ENCODE measurements at regions not wholly inside any gene's neighbourhood (a gene's known extent, or its start where the extent isn't known, plus 50 kb on each side); places are given as distances from the start of the nearest gene placed in this dataset.

DNA sequence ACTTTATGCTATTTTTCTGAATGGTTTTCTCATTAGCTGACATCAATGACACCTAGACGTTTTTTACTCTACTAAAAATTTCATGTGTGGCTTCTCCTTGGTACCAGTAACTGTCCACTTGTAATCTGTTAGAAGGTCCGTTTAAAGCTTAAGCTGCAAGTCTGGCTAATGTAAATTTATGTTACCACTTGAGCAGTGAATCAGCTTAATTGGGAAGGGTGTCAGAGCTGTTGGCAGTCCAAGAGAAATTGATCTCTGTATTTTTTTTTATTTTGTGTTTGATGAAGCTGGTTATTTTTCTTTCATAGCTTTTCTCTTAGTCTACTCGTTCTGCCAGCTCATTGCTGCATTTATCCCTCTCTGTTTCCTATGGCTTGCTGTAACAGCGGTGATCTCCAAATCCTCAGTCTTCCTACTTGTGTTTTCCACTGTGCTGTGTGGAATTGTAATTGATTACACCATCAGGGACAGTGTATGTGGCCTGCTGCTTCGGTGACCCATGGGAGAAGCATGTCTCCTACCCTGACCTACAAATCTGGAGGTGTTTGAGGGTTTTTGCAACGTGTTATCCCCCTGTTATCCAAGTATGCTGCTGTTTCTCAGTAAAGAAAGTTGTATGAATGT, 724.2 kb upstream of the REG3G start:
- no peaks in the 10 kb centered on the region for H3K27me3 ChIP-seq (ENCODE audit: control insufficient read depth in 3 of 3, insufficient read depth in 3 of 3, low read length in 3 of 3)
- no peak overlapping the region for H3K4me3 ChIP-seq (ENCODE audit: low read depth in 1 of 3, low read length in 3 of 3)
- no peaks in the 10 kb centered on the region for H3K9me3 ChIP-seq (ENCODE audit: control insufficient read depth in 2 of 2, insufficient read depth in 1 of 2, low read depth in 1 of 2, low read length in 1 of 2)
- H3K27ac ChIP-seq (ENCODE audit: low read depth in 1 of 3, low read length in 2 of 3) = no peak overlapping the region
- WGBS, 3 donors = 37 to 45% (median 44%) methylated on average over 6 of the region's 6 CpGs
- no peaks in the 10 kb centered on the region for H3K4me1 ChIP-seq (ENCODE audit: control insufficient read depth in 3 of 3, insufficient read depth in 2 of 3, low read depth in 1 of 3, low read length in 2 of 3)
- FAIRE-seq (no peak), DNase-seq (no peak)
- no peaks in the 10 kb centered on the region for H3K36me3 ChIP-seq (ENCODE audit: control insufficient read depth in 3 of 3, insufficient read depth in 2 of 3, low read depth in 1 of 3, low read length in 3 of 3)

DNA sequence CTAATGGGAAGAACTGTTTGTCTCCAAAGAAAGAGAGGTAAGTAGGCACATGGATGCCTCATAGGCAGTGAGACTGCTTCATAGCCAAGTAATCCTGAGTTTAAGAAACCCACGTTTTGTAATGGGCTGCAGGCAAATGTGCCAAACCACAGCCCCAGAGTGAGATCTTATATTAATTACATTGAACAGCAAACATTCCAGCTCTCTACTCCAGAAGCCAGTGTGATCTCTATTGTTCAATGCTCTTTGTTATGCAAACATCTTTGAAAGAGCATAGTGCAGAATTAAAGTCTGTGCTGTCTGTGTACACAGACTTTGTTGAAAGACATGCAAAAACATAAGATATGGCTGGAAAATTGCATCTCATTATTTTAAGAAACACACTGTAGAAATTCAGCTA, 720.8 kb upstream of the REG3G start:
- Histone ChIP-seq H3K36me3 (ENCODE audit: control insufficient read depth in 3 of 3, insufficient read depth in 2 of 3, low read depth in 1 of 3, low read length in 3 of 3) (no peaks in the 10 kb centered on the region), H3K4me1 (ENCODE audit: control insufficient read depth in 3 of 3, insufficient read depth in 2 of 3, low read depth in 1 of 3, low read length in 2 of 3) (no peaks in the 10 kb centered on the region), H3K27me3 (ENCODE audit: control insufficient read depth in 3 of 3, insufficient read depth in 3 of 3, low read length in 3 of 3) (no peaks in the 10 kb centered on the region), H3K4me3 (ENCODE audit: low read depth in 1 of 3, low read length in 3 of 3) (no peak overlapping the region), H3K27ac (ENCODE audit: low read depth in 1 of 3, low read length in 2 of 3) (no peak overlapping the region), H3K9me3 (ENCODE audit: control insufficient read depth in 2 of 2, insufficient read depth in 1 of 2, low read depth in 1 of 2, low read length in 1 of 2) (no peaks in the 10 kb centered on the region)
- FAIRE-seq (no peak), DNase-seq (no peak)
- WGBS, 3 donors = 9 to 20% (median 15%) methylated on average over 1 of the region's 1 CpG

DNA sequence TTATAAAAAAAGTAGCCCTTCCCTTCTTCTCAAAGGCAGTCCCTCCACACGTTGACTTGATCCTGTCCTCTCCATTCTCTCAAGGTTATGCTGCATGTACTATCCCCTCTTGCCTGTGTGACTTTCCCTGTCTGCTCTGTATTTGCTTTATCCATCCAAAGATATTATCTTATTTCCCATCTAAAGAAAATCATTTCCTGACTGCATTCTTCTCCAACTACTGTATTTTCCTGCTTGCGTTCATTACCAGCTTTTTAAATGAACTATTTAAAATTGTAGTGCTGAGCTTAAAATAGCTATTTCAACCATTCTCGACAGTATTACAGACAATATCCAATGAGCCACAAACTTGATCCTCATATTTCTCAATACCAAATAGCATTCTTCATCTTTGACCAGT, 716.0 kb upstream of the REG3G start:
- H3K36me3 ChIP-seq (ENCODE audit: control insufficient read depth in 3 of 3, insufficient read depth in 2 of 3, low read depth in 1 of 3, low read length in 3 of 3) = no peaks in the 10 kb centered on the region
- H3K27me3 ChIP-seq (ENCODE audit: control insufficient read depth in 3 of 3, insufficient read depth in 3 of 3, low read length in 3 of 3) = no peaks in the 10 kb centered on the region
- 50 to 66% (median 53%) methylated on average over 3 of the region's 3 CpGs for WGBS, 3 donors
- no peaks in the 10 kb centered on the region for H3K9me3 ChIP-seq (ENCODE audit: control insufficient read depth in 2 of 2, insufficient read depth in 1 of 2, low read depth in 1 of 2, low read length in 1 of 2)
- H3K27ac ChIP-seq (ENCODE audit: low read depth in 1 of 3, low read length in 2 of 3) = no peak overlapping the region
- no peaks in the 10 kb centered on the region for H3K4me1 ChIP-seq (ENCODE audit: control insufficient read depth in 3 of 3, insufficient read depth in 2 of 3, low read depth in 1 of 3, low read length in 2 of 3)
- no peak for FAIRE-seq
- no peak for DNase-seq
- no peak overlapping the region for H3K4me3 ChIP-seq (ENCODE audit: low read depth in 1 of 3, low read length in 3 of 3)

DNA sequence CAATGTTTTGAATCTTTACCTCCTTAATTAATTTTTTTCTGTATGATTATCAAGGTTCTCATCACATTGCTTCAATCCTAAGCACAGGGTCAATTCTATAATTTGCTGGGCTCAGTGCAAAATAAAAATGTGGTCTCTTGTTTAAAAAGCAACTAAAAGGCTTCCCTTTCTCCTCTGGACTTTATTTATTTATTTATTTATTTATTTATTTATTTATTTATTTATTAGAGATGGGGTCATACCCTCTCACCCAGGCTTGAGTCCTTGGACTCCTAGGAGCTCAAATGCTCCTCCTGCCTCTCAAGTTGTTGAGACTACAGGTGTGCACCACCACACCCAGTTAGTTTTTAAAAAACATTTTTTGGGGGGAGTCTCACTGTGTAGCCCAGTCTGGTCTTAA, 710.1 kb upstream of the REG3G start:
- H3K9me3 ChIP-seq (ENCODE audit: control insufficient read depth in 2 of 2, insufficient read depth in 1 of 2, low read depth in 1 of 2, low read length in 1 of 2) = no peaks in the 10 kb centered on the region
- H3K27ac ChIP-seq (ENCODE audit: low read depth in 1 of 3, low read length in 2 of 3) = no peak overlapping the region
- no peaks in the 10 kb centered on the region for H3K27me3 ChIP-seq (ENCODE audit: control insufficient read depth in 3 of 3, insufficient read depth in 3 of 3, low read length in 3 of 3)
- no peak for DNase-seq
- no peak for FAIRE-seq
- H3K4me3 ChIP-seq (ENCODE audit: low read depth in 1 of 3, low read length in 3 of 3) = no peak overlapping the region
- H3K4me1 ChIP-seq (ENCODE audit: control insufficient read depth in 3 of 3, insufficient read depth in 2 of 3, low read depth in 1 of 3, low read length in 2 of 3) = no peaks in the 10 kb centered on the region
- H3K36me3 ChIP-seq (ENCODE audit: control insufficient read depth in 3 of 3, insufficient read depth in 2 of 3, low read depth in 1 of 3, low read length in 3 of 3) = no peaks in the 10 kb centered on the region

DNA sequence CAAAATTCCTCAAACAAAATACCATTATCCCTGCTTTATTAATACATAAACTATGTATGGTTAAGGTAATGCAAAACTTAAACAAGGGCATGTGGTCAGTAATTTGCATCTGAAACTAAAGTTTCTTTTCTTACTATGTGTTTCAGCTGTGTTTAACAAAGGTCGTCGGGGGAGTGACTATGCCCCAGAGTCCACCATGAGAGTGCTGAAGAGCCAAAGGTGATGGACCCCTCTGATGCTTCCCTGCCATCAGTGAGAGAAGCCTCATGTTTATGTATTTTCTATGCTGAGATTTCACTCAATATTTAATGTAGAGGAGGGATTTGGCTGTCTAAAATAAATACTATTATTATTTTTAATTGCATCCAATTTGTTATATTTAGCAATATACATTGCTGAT, 707.2 kb upstream of the REG3G start:
- Histone ChIP-seq H3K9me3 (ENCODE audit: control insufficient read depth in 2 of 2, insufficient read depth in 1 of 2, low read depth in 1 of 2, low read length in 1 of 2) (no peaks in the 10 kb centered on the region), H3K36me3 (ENCODE audit: control insufficient read depth in 3 of 3, insufficient read depth in 2 of 3, low read depth in 1 of 3, low read length in 3 of 3) (no peaks in the 10 kb centered on the region), H3K4me1 (ENCODE audit: control insufficient read depth in 3 of 3, insufficient read depth in 2 of 3, low read depth in 1 of 3, low read length in 2 of 3) (no peaks in the 10 kb centered on the region), H3K27me3 (ENCODE audit: control insufficient read depth in 3 of 3, insufficient read depth in 3 of 3, low read length in 3 of 3) (no peaks in the 10 kb centered on the region), H3K27ac (ENCODE audit: low read depth in 1 of 3, low read length in 2 of 3) (no peak overlapping the region), H3K4me3 (ENCODE audit: low read depth in 1 of 3, low read length in 3 of 3) (no peak overlapping the region)
- DNase-seq = no peak
- 71 to 76% (median 72%) methylated on average over 2 of the region's 2 CpGs for WGBS, 3 donors
- no peak for FAIRE-seq

DNA sequence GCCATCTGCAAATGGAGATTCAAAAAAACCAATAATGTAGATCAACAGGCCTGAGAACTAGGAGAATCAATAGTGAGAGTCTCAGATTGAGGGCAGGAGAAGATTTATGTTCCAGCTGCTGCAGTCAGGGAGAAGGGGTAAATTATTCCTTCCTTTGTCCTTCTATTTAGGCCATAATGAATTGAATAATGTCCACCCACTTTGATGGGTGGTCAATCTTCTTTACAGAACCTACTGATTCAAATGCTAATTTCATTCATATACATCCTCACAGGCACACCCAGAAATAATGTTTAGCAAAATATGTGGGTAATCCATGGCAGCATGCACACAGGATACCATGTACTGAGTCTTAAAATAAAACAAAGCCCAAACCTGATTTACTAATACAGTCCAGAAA, 695.3 kb upstream of the REG3G start:
- H3K9me3 ChIP-seq (ENCODE audit: control insufficient read depth in 2 of 2, insufficient read depth in 1 of 2, low read depth in 1 of 2, low read length in 1 of 2) = no peaks in the 10 kb centered on the region
- no peak for DNase-seq
- H3K27ac ChIP-seq (ENCODE audit: low read depth in 1 of 3, low read length in 2 of 3) = no peak overlapping the region
- no peaks in the 10 kb centered on the region for H3K27me3 ChIP-seq (ENCODE audit: control insufficient read depth in 3 of 3, insufficient read depth in 3 of 3, low read length in 3 of 3)
- no peaks in the 10 kb centered on the region for H3K4me1 ChIP-seq (ENCODE audit: control insufficient read depth in 3 of 3, insufficient read depth in 2 of 3, low read depth in 1 of 3, low read length in 2 of 3)
- FAIRE-seq = no peak
- H3K4me3 ChIP-seq (ENCODE audit: low read depth in 1 of 3, low read length in 3 of 3) = no peak overlapping the region
- no peaks in the 10 kb centered on the region for H3K36me3 ChIP-seq (ENCODE audit: control insufficient read depth in 3 of 3, insufficient read depth in 2 of 3, low read depth in 1 of 3, low read length in 3 of 3)

DNA sequence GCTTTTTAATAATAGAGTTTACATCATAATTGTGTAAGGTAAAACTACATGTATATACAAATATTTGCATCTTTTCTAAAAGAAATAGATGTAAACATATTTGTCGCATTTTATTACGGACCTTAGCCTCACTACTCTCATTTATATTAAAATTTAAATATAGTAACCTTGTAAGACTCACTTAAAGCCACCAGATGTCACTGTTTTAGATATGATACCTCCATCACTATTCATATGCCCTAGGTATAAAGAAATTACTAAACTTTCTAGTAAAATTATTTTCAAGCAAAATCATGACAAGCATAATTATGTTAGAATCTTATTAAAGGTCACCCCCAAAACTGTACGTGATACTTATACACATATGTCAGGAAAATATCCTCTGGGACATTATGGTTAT, 674.3 kb upstream of the REG3G start:
- Histone ChIP-seq H3K27me3 (ENCODE audit: control insufficient read depth in 3 of 3, insufficient read depth in 3 of 3, low read length in 3 of 3) (no peaks in the 10 kb centered on the region), H3K4me1 (ENCODE audit: control insufficient read depth in 3 of 3, insufficient read depth in 2 of 3, low read depth in 1 of 3, low read length in 2 of 3) (no peaks in the 10 kb centered on the region), H3K36me3 (ENCODE audit: control insufficient read depth in 3 of 3, insufficient read depth in 2 of 3, low read depth in 1 of 3, low read length in 3 of 3) (no peaks in the 10 kb centered on the region), H3K27ac (ENCODE audit: low read depth in 1 of 3, low read length in 2 of 3) (no peak overlapping the region), H3K4me3 (ENCODE audit: low read depth in 1 of 3, low read length in 3 of 3) (no peak overlapping the region), H3K9me3 (ENCODE audit: control insufficient read depth in 2 of 2, insufficient read depth in 1 of 2, low read depth in 1 of 2, low read length in 1 of 2) (no peaks in the 10 kb centered on the region)
- 40 to 66% (median 45%) methylated on average over 3 of the region's 3 CpGs for WGBS, 3 donors
- DNase-seq (no peak), FAIRE-seq (peak; percentile 88)

DNA sequence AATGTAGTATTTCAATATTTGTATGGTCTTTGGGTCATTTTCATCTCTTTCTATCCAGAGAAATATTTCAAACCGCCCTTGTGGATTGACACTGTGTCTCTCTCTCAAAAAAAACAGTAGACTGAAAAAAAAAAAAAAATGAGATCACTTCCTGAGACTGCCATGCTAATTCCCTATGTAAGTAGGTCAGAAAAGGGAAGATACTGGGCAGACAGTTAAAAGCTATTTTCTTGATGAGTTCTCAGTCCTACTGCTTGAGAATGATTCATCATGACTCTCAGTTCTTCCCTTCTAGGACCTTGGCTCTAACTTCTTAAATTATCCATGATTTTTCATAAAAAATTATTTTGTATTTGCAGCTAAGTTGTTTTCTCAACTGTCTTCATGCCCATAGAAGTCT, 672.3 kb upstream of the REG3G start:
- no peaks in the 10 kb centered on the region for H3K36me3 ChIP-seq (ENCODE audit: control insufficient read depth in 3 of 3, insufficient read depth in 2 of 3, low read depth in 1 of 3, low read length in 3 of 3)
- H3K4me3 ChIP-seq (ENCODE audit: low read depth in 1 of 3, low read length in 3 of 3) = no peak overlapping the region
- no peaks in the 10 kb centered on the region for H3K27me3 ChIP-seq (ENCODE audit: control insufficient read depth in 3 of 3, insufficient read depth in 3 of 3, low read length in 3 of 3)
- no peaks in the 10 kb centered on the region for H3K4me1 ChIP-seq (ENCODE audit: control insufficient read depth in 3 of 3, insufficient read depth in 2 of 3, low read depth in 1 of 3, low read length in 2 of 3)
- H3K9me3 ChIP-seq (ENCODE audit: control insufficient read depth in 2 of 2, insufficient read depth in 1 of 2, low read depth in 1 of 2, low read length in 1 of 2) = no peaks in the 10 kb centered on the region
- WGBS, 3 donors = 83 to 92% (median 84%) methylated on average over 1 of the region's 1 CpG
- DNase-seq (no peak), FAIRE-seq (no peak)
- H3K27ac ChIP-seq (ENCODE audit: low read depth in 1 of 3, low read length in 2 of 3) = no peak overlapping the region

DNA sequence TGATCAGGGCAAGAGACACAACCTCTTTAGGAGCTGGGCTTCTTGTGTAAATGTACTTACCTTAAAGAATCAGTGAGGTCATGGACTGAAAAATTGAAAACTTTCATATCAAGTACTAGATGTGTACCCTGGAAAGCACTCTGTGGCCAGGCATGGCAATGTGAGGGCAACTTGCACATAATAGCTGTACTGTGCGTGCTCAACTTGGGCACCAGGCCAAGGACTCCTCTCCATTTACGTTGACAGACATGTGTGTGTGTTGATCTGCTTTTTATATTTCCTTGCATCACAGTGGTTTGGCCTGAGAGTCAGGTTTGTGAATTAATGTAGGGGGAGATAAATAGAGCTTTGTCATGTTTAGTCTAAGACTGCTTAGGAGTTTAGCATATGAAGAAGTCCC, 669.5 kb upstream of the REG3G start:
- H3K9me3 ChIP-seq (ENCODE audit: control insufficient read depth in 2 of 2, insufficient read depth in 1 of 2, low read depth in 1 of 2, low read length in 1 of 2) = no peaks in the 10 kb centered on the region
- DNase-seq = no peak
- no peak overlapping the region for H3K27ac ChIP-seq (ENCODE audit: low read depth in 1 of 3, low read length in 2 of 3)
- FAIRE-seq = no peak
- H3K27me3 ChIP-seq (ENCODE audit: control insufficient read depth in 3 of 3, insufficient read depth in 3 of 3, low read length in 3 of 3) = no peaks in the 10 kb centered on the region
- H3K4me3 ChIP-seq (ENCODE audit: low read depth in 1 of 3, low read length in 3 of 3) = no peak overlapping the region
- no peaks in the 10 kb centered on the region for H3K4me1 ChIP-seq (ENCODE audit: control insufficient read depth in 3 of 3, insufficient read depth in 2 of 3, low read depth in 1 of 3, low read length in 2 of 3)
- H3K36me3 ChIP-seq (ENCODE audit: control insufficient read depth in 3 of 3, insufficient read depth in 2 of 3, low read depth in 1 of 3, low read length in 3 of 3) = no peaks in the 10 kb centered on the region
- 64 to 66% (median 65%) methylated on average over 2 of the region's 2 CpGs for WGBS, 3 donors

All from small intestine (tissue), 7 donors.